Gastroesophageal sphincter (tissue), 3 donors: ENCODE measurements at regions not wholly inside any gene's neighbourhood (a gene's known extent, or its start where the extent isn't known, plus 50 kb on each side); places are given as distances from the start of the nearest gene placed in this dataset.

Experiments
- POLR2A ChIP-seq, 2 donors: fragments of 450-650 bp; IDR thresholded peaks; one replicate each; pipeline ENCODE4 v1.6.1; 2017; ENCODE audit warnings: antibody characterized with exemption in 2 of 2, mild to moderate bottlenecking in 2 of 2, moderate library complexity in 1 of 2
- TF ChIP-seq, protein P1 (sequence below), 4 experiments: fragments of 200-600 bp in 2 of 4; fragments of 450-650 bp in 2 of 4; sonication (generic) in 1 of 4; IDR thresholded peaks; one replicate each; pipeline ENCODE4 v1.5.1; 2017 to 2019; ENCODE audit warnings: antibody characterized with exemption in 4 of 4, mild to moderate bottlenecking in 2 of 4, moderate library complexity in 2 of 4

DNA sequence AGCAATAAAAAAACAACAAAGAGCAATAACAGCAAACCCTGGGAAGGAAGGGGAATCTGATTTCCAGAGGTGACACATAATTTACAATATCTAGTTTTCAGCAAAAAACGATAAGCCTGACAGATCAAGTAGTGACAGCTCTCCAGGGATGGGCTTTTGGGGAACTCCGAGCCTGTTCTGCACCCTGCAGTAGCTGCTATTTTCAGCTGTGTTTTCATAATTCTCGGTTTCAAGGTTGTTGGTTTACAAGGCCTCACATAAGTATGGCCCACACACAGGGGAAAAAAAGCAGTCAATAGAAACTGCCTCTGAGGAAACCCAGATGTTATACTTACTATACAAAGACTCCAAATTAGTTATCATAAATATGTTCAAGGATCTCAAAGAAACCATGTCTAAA is 67.7 kb upstream of the CTLA4 start:
- TF ChIP-seq, protein P1, sequence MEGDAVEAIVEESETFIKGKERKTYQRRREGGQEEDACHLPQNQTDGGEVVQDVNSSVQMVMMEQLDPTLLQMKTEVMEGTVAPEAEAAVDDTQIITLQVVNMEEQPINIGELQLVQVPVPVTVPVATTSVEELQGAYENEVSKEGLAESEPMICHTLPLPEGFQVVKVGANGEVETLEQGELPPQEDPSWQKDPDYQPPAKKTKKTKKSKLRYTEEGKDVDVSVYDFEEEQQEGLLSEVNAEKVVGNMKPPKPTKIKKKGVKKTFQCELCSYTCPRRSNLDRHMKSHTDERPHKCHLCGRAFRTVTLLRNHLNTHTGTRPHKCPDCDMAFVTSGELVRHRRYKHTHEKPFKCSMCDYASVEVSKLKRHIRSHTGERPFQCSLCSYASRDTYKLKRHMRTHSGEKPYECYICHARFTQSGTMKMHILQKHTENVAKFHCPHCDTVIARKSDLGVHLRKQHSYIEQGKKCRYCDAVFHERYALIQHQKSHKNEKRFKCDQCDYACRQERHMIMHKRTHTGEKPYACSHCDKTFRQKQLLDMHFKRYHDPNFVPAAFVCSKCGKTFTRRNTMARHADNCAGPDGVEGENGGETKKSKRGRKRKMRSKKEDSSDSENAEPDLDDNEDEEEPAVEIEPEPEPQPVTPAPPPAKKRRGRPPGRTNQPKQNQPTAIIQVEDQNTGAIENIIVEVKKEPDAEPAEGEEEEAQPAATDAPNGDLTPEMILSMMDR (IDR thresholded peaks at IDR 0.05) = no peak
- no peak for TF ChIP-seq POLR2A (IDR thresholded peaks at IDR 0.05)
